Endothelial cell of umbilical vein (primary cell): ENCODE measurements at regions not wholly inside any gene's neighbourhood (a gene's known extent, or its start where the extent isn't known, plus 50 kb on each side); places are given as distances from the start of the nearest gene placed in this dataset.

Source experiments
- BruUV-seq: library from RNA; stranded (reverse); fragments of 400-500 nt; replicated peaks from 2 replicates; lab custom pipeline; 2021; lab: Mats Ljungman, UMichigan
- CTCF ChIA-PET: fragments of 300-600, 350-600 bp; sonication (Branson Sonifier 250); formaldehyde crosslinking; loops from one replicate; lab custom pipeline; 2021; ENCODE audit warnings: antibody characterized with exemption, inconsistent platforms; lab: Charles Lee
- POLR2A ChIA-PET: fragments of 300-600, 350-600 bp; sonication (Branson Sonifier 250); formaldehyde crosslinking; loops from one replicate; lab custom pipeline; 2021; ENCODE audit warnings: antibody characterized with exemption, inconsistent platforms; lab: Charles Lee
- DNase-seq: peaks from one replicate; pipeline ENCODE4 v3.0.0-alpha.2; 2011; ENCODE audit warnings: low read depth, low spot score
- FAIRE-seq: peaks from 2 replicates; lab custom pipeline; 2011; peaks lifted over from hg19 to GRCh38; lab: Jason Lieb, UNC
- H2AFZ ChIP-seq: 2 replicates; pipeline ENCODE4 v1.6.0; 2012; ENCODE audit warnings: low read depth, low read length, control low read depth, inconsistent platforms
- H3K27ac ChIP-seq: 2 replicates; pipeline ENCODE4 v1.5.1; 2011; ENCODE audit warnings: low read depth, mild to moderate bottlenecking, control low read depth, low read length, moderate library complexity; ENCODE audit not compliant: insufficient read depth
- H3K27me3 ChIP-seq, 2 experiments: 2 replicates each; pipeline versions ENCODE4 v1.6.0 to v1.6.1; 2011; ENCODE audit warnings: low read length in 2 of 2, mixed read lengths in 1 of 2; ENCODE audit not compliant: control insufficient read depth in 2 of 2, insufficient read depth in 2 of 2
- H3K36me3 ChIP-seq, 2 experiments: 2 replicates in 1 of 2; 3 replicates in 1 of 2; pipeline ENCODE4 v1.5.1; 2011; ENCODE audit warnings: low read length in 2 of 2, mild to moderate bottlenecking in 1 of 2, moderate library complexity in 1 of 2; ENCODE audit not compliant: control insufficient read depth in 2 of 2, insufficient read depth in 2 of 2; ENCODE audit errors: extremely low read depth in 1 of 2
- H3K4me1 ChIP-seq: 3 replicates; pipeline ENCODE4 v1.5.1; 2011; ENCODE audit warnings: mild to moderate bottlenecking, low read length; ENCODE audit not compliant: control insufficient read depth, insufficient read depth; ENCODE audit errors: extremely low read depth
- H3K4me2 ChIP-seq: 2 replicates; pipeline ENCODE4 v1.6.1; 2011; ENCODE audit warnings: low read length, control low read depth, mixed read lengths; ENCODE audit not compliant: insufficient read depth
- H3K4me3 ChIP-seq, 3 experiments: fragments of 200-600 bp in 1 of 3; sonication (generic), shearing (Covaris generic) in 1 of 3; replicated peaks in 1 of 3; 2 replicates each; pipeline ENCODE4 v1.5.1; 2011 to 2016; ENCODE audit warnings: control low read depth in 3 of 3, low read length in 3 of 3, mild to moderate bottlenecking in 2 of 3, inconsistent platforms in 1 of 3, low read depth in 1 of 3, moderate library complexity in 1 of 3; ENCODE audit not compliant: insufficient read depth in 1 of 3
- H3K79me2 ChIP-seq: 2 replicates; pipeline ENCODE4 v1.6.0; 2012; ENCODE audit warnings: low read length, inconsistent platforms; ENCODE audit not compliant: control insufficient read depth, insufficient read depth
- H3K9ac ChIP-seq: replicated peaks from 2 replicates; pipeline ENCODE3; 2011; ENCODE audit warnings: low read length, control low read depth; ENCODE audit not compliant: insufficient read depth; ENCODE audit errors: extremely low read depth
- H3K9me1 ChIP-seq: replicated peaks from 3 replicates; pipeline ENCODE4 v1.6.0; 2011; ENCODE audit warnings: mild to moderate bottlenecking, low read length; ENCODE audit not compliant: control insufficient read depth, insufficient read depth; ENCODE audit errors: extremely low read depth
- H3K9me3 ChIP-seq: replicated peaks from 2 replicates; pipeline ENCODE4 v1.5.1; 2012; ENCODE audit warnings: low read length, inconsistent platforms; ENCODE audit not compliant: control insufficient read depth, insufficient read depth
- H4K20me1 ChIP-seq: replicated peaks from 2 replicates; pipeline ENCODE3; 2011; ENCODE audit warnings: mild to moderate bottlenecking, low read length; ENCODE audit not compliant: control insufficient read depth, insufficient read depth; ENCODE audit errors: extremely low read depth
- EZH2 ChIP-seq: IDR thresholded peaks from 2 replicates; pipeline ENCODE4 v1.6.1; 2012; ENCODE audit warnings: borderline replicate concordance, low read depth, mild to moderate bottlenecking, moderate library complexity, low read length, inconsistent platforms; ENCODE audit not compliant: severe bottlenecking
- FOS ChIP-seq: IDR thresholded peaks from 2 replicates; pipeline ENCODE4 v1.6.1; 2011; ENCODE audit warnings: mild to moderate bottlenecking, low read length, moderate library complexity, borderline replicate concordance; ENCODE audit not compliant: insufficient read depth
- GATA2 ChIP-seq: IDR thresholded peaks from 2 replicates; pipeline ENCODE4 v1.7.0; 2011; ENCODE audit warnings: low read depth, mild to moderate bottlenecking, moderate library complexity, mixed read lengths, low read length; ENCODE audit not compliant: insufficient read length, insufficient read depth
- JUN ChIP-seq: IDR thresholded peaks from 2 replicates; pipeline ENCODE4 v1.6.1; 2011; ENCODE audit warnings: borderline replicate concordance, low read depth; ENCODE audit not compliant: insufficient read length, insufficient read depth
- MYC ChIP-seq: IDR thresholded peaks from one replicate; pipeline ENCODE4 v1.6.1; 2011; ENCODE audit warnings: mild to moderate bottlenecking, low read depth, low read length
- POLR2A ChIP-seq: IDR thresholded peaks from 2 replicates; pipeline ENCODE4 v1.6.1; 2012; ENCODE audit warnings: low read depth, mild to moderate bottlenecking, control low read depth, low read length
- POLR2AphosphoS5 ChIP-seq: IDR thresholded peaks from 2 replicates; pipeline ENCODE4 v1.6.1; 2012; ENCODE audit warnings: low read depth, mild to moderate bottlenecking, control low read depth, low read length, moderate library complexity; ENCODE audit not compliant: insufficient read depth
- dilution Hi-C: fragments of 300-500 bp; cut with MboI; formaldehyde crosslinking; loops from one replicate; pipeline ENCODE4 v1.15.0; 2019; ENCODE audit warnings: low sequenced_read_pairs; ENCODE audit not compliant: extremely low pct_ligation_motif_present
- intact Hi-C: fragments of 100-400 bp; cut with micrococcal nuclease; formaldehyde crosslinking; loops from one replicate; pipeline ENCODE4 v1.10.0; 2022
- TF ChIP-seq, protein P1 (sequence below): IDR thresholded peaks from 2 replicates; pipeline ENCODE4 v1.6.1; 2011; ENCODE audit not compliant: insufficient read depth, insufficient read length
- TF ChIP-seq, protein P2 (sequence below), 2 donors: IDR thresholded peaks; 1 replicate in 1 of 2; 2 replicates in 1 of 2; pipeline ENCODE4 v1.5.1; 2011; ENCODE audit warnings: low read length in 2 of 2, mild to moderate bottlenecking in 2 of 2, moderate library complexity in 2 of 2, control low read depth in 1 of 2, inconsistent platforms in 1 of 2, low read depth in 1 of 2; ENCODE audit not compliant: insufficient read depth in 1 of 2; ENCODE audit errors: extremely low read depth in 1 of 2

DNA sequence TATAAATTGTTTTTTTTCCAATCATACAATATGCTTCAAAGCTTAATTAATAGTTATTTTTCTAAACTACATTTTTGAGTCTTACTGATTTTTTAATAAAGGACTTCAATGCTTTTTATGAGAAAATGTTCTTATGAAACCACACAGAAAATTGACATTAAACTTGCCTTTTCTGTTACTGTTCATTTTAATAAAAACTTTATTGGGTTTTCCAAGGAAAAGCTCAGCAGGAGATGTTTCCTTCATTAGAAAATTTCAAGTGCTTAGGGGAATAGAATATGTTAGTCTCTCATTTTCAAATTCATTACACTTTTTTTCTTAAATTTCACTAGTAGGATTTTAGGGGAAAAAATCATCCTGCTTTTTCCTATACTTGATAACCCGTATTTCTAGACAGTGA is 711.4 kb downstream of the DIPK2A start:
- no TSS peak for BruUV-seq
- Histone ChIP-seq H3K9me1 (no peaks in the 10 kb centered on the region), H3K4me3 (no peak overlapping the region), H3K9ac (no peak overlapping the region), H3K4me1 (peaks cover 10% of the 10 kb centered on the region), H3K27me3 (no peaks in the 10 kb centered on the region), H3K36me3 (no peaks in the 10 kb centered on the region), H4K20me1 (no peaks in the 10 kb centered on the region), H3K27ac (no peak overlapping the region), H2AFZ (no peak overlapping the region), H3K4me2 (no peak overlapping the region), H3K79me2 (no peaks in the 10 kb centered on the region), H3K9me3 (no peaks in the 10 kb centered on the region)
- dilution Hi-C loops = no loop called here
- ChIA-PET CTCF (interaction anchor here (1.6 kb wide), 1 partner anchor 19 kb away, joined by 3 read pairs; no protein-coding TSS in a partner anchor), POLR2A (no interaction called here)
- FAIRE-seq (no peak), DNase-seq (no peak)
- intact Hi-C loops = no loop called here
- TF ChIP-seq, protein P1, sequence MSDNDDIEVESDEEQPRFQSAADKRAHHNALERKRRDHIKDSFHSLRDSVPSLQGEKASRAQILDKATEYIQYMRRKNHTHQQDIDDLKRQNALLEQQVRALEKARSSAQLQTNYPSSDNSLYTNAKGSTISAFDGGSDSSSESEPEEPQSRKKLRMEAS = no peak
- TF ChIP-seq POLR2A (no peak), EZH2 (no peak), JUN (no peak), GATA2 (no peak), POLR2AphosphoS5 (no peak), MYC (no peak), FOS (no peak)
- TF ChIP-seq, protein P2, sequence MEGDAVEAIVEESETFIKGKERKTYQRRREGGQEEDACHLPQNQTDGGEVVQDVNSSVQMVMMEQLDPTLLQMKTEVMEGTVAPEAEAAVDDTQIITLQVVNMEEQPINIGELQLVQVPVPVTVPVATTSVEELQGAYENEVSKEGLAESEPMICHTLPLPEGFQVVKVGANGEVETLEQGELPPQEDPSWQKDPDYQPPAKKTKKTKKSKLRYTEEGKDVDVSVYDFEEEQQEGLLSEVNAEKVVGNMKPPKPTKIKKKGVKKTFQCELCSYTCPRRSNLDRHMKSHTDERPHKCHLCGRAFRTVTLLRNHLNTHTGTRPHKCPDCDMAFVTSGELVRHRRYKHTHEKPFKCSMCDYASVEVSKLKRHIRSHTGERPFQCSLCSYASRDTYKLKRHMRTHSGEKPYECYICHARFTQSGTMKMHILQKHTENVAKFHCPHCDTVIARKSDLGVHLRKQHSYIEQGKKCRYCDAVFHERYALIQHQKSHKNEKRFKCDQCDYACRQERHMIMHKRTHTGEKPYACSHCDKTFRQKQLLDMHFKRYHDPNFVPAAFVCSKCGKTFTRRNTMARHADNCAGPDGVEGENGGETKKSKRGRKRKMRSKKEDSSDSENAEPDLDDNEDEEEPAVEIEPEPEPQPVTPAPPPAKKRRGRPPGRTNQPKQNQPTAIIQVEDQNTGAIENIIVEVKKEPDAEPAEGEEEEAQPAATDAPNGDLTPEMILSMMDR (IDR thresholded peaks at IDR 0.05; ENCODE audit: extremely low read depth in 1 of 2, insufficient read depth in 1 of 2, low read depth in 1 of 2, low read length in 2 of 2) = no peak
